GM12878 (cell line): ENCODE measurements at regions not wholly inside any gene's neighbourhood (a gene's known extent, or its start where the extent isn't known, plus 50 kb on each side); places are given as distances from the start of the nearest gene placed in this dataset.

Experiments
- BCL11A ChIP-seq: IDR thresholded peaks from 2 replicates; pipeline ENCODE4 v1.6.1; 2011; ENCODE audit warnings: low read depth, low read length
- CHD4 ChIP-seq: fragments of 200-600 bp; sonication (generic); IDR thresholded peaks from 2 replicates; pipeline ENCODE4 v1.6.1; 2016; ENCODE audit warnings: mild to moderate bottlenecking
- EED ChIP-seq: sonication (generic); IDR thresholded peaks from 2 replicates; pipeline ENCODE4 v1.6.1; 2016; ENCODE audit warnings: antibody characterized with exemption, low read depth
- FOS ChIP-seq: IDR thresholded peaks from 3 replicates; pipeline ENCODE4 v1.6.1; 2011; ENCODE audit warnings: borderline replicate concordance; ENCODE audit not compliant: insufficient read length; ENCODE audit errors: extremely low read depth
- FOXK2 ChIP-seq: fragments of 450-650 bp; IDR thresholded peaks from 2 replicates; pipeline ENCODE4 v1.6.1; 2017; ENCODE audit warnings: mild to moderate bottlenecking, moderate library complexity
- IKZF2 ChIP-seq, 2 experiments: fragments of 450-650 bp; IDR thresholded peaks; 2 replicates each; pipeline ENCODE4 v1.6.1; 2017; ENCODE audit warnings: mild to moderate bottlenecking in 2 of 2, moderate library complexity in 2 of 2
- JUND ChIP-seq: IDR thresholded peaks from 2 replicates; pipeline ENCODE4 v1.6.1; 2012; ENCODE audit warnings: low read depth, mild to moderate bottlenecking, low read length, improper control_type of control experiment, moderate library complexity
- KDM1A ChIP-seq: fragments of 200-600 bp; sonication (generic); IDR thresholded peaks from 2 replicates; pipeline ENCODE4 v1.6.1; 2016; ENCODE audit warnings: borderline replicate concordance
- MXI1 ChIP-seq: fragments of 150-350 bp; IDR thresholded peaks from 2 replicates; pipeline ENCODE4 v1.6.1; 2011; ENCODE audit warnings: low read depth, mild to moderate bottlenecking, inconsistent platforms, low read length, improper control_type of control experiment
- NBN ChIP-seq: fragments of 450-650 bp; IDR thresholded peaks from 2 replicates; pipeline ENCODE4 v1.6.1; 2016
- NFYB ChIP-seq: IDR thresholded peaks from 2 replicates; pipeline ENCODE4 v1.6.1; 2011; ENCODE audit warnings: low read depth, mild to moderate bottlenecking, low read length, improper control_type of control experiment, moderate library complexity; ENCODE audit not compliant: insufficient read depth
- RAD21 ChIP-seq: IDR thresholded peaks from 2 replicates; pipeline ENCODE4 v1.6.1; 2011; ENCODE audit warnings: mild to moderate bottlenecking, low read depth, low read length, moderate library complexity; ENCODE audit not compliant: insufficient read depth
- RAD51 ChIP-seq: fragments of 450-650 bp; IDR thresholded peaks from 2 replicates; pipeline ENCODE4 v1.6.1; 2016; ENCODE audit warnings: moderate library complexity, mild to moderate bottlenecking, inconsistent platforms
- RBBP5 ChIP-seq: fragments of 200-600 bp; sonication (generic); conservative IDR thresholded peaks from 2 replicates; pipeline ENCODE4 v1.6.1; 2016
- SP1 ChIP-seq: IDR thresholded peaks from one replicate; pipeline ENCODE4 v1.6.1; 2011; ENCODE audit warnings: low read depth, low read length
- SREBF1 ChIP-seq: IDR thresholded peaks from 2 replicates; pipeline ENCODE4 v1.6.1; 2012; ENCODE audit warnings: mild to moderate bottlenecking, low read length
- SREBF2 ChIP-seq: IDR thresholded peaks from 2 replicates; pipeline ENCODE4 v1.6.1; 2012; ENCODE audit warnings: mild to moderate bottlenecking, low read length
- SUZ12 ChIP-seq: fragments of 200-600 bp; sonication (generic); IDR thresholded peaks from one replicate; pipeline ENCODE4 v1.6.1; 2018; ENCODE audit warnings: antibody characterized with exemption, mild to moderate bottlenecking; ENCODE audit not compliant: unreplicated experiment
- ZNF274 ChIP-seq: IDR thresholded peaks from one replicate; pipeline ENCODE4 v1.8.0; 2011; ENCODE audit not compliant: insufficient read length, insufficient read depth
- ZNF592 ChIP-seq: fragments of 450-650 bp; IDR thresholded peaks from 2 replicates; pipeline ENCODE4 v1.6.1; 2017; ENCODE audit warnings: mild to moderate bottlenecking, moderate library complexity
- ZNF622 ChIP-seq: fragments of 450-650 bp; IDR thresholded peaks from 2 replicates; pipeline ENCODE4 v1.6.1; 2017; ENCODE audit warnings: mild to moderate bottlenecking, inconsistent platforms
- TF ChIP-seq, protein P1 (sequence below): IDR thresholded peaks from 2 replicates; pipeline ENCODE4 v1.6.1; 2012; ENCODE audit warnings: low read depth, low read length, improper control_type of control experiment
- TF ChIP-seq, protein P2 (sequence below): fragments of 450-650 bp; formaldehyde crosslinking; IDR thresholded peaks from 2 replicates; pipeline ENCODE4 v1.4.0; 2020; ENCODE audit warnings: mild to moderate bottlenecking, moderate library complexity
- TF ChIP-seq, protein P3 (sequence below): IDR thresholded peaks from 2 replicates; pipeline ENCODE4 v1.6.1; 2011; ENCODE audit warnings: mild to moderate bottlenecking, low read depth, low read length, moderate library complexity; ENCODE audit not compliant: insufficient replicate concordance

- TF ChIP-seq IKZF2 (IDR thresholded peaks at IDR 0.05) (peak; percentile 77 to 85; a peak in 3 of 4 replicates), SREBF2 (no peak), FOXK2 (no peak), CHD4 (no peak), SUZ12 (no peak), SREBF1 (no peak), FOS (no peak), SP1 (no peak), ZNF274 (no peak), KDM1A (no peak), RAD21 (no peak), ZNF622 (no peak), JUND (no peak), EED (no peak), ZNF592 (no peak), MXI1 (no peak), NFYB (no peak), RAD51 (peak; percentile 59; the same call in 1 of the 2 replicates), BCL11A (peak; percentile 53; the same call in 1 of the 2 replicates), RBBP5 (no peak), NBN (0 out of 2 replicates have a peak, but pooled peaks have one; percentile 38)
- TF ChIP-seq, protein P1, sequence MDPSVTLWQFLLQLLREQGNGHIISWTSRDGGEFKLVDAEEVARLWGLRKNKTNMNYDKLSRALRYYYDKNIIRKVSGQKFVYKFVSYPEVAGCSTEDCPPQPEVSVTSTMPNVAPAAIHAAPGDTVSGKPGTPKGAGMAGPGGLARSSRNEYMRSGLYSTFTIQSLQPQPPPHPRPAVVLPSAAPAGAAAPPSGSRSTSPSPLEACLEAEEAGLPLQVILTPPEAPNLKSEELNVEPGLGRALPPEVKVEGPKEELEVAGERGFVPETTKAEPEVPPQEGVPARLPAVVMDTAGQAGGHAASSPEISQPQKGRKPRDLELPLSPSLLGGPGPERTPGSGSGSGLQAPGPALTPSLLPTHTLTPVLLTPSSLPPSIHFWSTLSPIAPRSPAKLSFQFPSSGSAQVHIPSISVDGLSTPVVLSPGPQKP = no peak
- TF ChIP-seq, protein P2, sequence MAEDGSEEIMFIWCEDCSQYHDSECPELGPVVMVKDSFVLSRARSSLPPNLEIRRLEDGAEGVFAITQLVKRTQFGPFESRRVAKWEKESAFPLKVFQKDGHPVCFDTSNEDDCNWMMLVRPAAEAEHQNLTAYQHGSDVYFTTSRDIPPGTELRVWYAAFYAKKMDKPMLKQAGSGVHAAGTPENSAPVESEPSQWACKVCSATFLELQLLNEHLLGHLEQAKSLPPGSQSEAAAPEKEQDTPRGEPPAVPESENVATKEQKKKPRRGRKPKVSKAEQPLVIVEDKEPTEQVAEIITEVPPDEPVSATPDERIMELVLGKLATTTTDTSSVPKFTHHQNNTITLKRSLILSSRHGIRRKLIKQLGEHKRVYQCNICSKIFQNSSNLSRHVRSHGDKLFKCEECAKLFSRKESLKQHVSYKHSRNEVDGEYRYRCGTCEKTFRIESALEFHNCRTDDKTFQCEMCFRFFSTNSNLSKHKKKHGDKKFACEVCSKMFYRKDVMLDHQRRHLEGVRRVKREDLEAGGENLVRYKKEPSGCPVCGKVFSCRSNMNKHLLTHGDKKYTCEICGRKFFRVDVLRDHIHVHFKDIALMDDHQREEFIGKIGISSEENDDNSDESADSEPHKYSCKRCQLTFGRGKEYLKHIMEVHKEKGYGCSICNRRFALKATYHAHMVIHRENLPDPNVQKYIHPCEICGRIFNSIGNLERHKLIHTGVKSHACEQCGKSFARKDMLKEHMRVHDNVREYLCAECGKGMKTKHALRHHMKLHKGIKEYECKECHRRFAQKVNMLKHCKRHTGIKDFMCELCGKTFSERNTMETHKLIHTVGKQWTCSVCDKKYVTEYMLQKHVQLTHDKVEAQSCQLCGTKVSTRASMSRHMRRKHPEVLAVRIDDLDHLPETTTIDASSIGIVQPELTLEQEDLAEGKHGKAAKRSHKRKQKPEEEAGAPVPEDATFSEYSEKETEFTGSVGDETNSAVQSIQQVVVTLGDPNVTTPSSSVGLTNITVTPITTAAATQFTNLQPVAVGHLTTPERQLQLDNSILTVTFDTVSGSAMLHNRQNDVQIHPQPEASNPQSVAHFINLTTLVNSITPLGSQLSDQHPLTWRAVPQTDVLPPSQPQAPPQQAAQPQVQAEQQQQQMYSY = no peak
- TF ChIP-seq, protein P3, sequence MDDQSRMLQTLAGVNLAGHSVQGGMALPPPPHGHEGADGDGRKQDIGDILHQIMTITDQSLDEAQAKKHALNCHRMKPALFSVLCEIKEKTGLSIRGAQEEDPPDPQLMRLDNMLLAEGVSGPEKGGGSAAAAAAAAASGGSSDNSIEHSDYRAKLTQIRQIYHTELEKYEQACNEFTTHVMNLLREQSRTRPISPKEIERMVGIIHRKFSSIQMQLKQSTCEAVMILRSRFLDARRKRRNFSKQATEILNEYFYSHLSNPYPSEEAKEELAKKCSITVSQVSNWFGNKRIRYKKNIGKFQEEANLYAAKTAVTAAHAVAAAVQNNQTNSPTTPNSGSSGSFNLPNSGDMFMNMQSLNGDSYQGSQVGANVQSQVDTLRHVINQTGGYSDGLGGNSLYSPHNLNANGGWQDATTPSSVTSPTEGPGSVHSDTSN = no peak
Observed at GRCh38 chr2:181313845-181314244, 143.3 kb upstream of the ITGA4 start (continued).
